HUDEP-2 (cell line): ENCODE measurements at regions not wholly inside any gene's neighbourhood (a gene's known extent, or its start where the extent isn't known, plus 50 kb on each side); places are given as distances from the start of the nearest gene placed in this dataset.
A peak's percentile ranks its signal among the peaks of the same experiment; 100 is the strongest.
"Not testable (repeated sequence)": the region's sequence is repeated elsewhere in the genome, so short reads cannot be mapped to it uniquely, and the experiment has no call there.

Experiments used
- DNase-seq, 76 experiments: peaks; one replicate each; lab custom pipeline; 2025; ENCODE audit not compliant: unreplicated experiment in 76 of 76; lab: John Stamatoyannopoulos, UW

GRCh38 chr12:86727160-86727559, 471.0 kb upstream of the MGAT4C start:
- no peak for DNase-seq

GRCh38 chr12:86724716-86725115, 468.5 kb upstream of the MGAT4C start:
- no peak for DNase-seq

- no peak for DNase-seq
Observed at GRCh38 chr12:86723326-86723725, 467.1 kb upstream of the MGAT4C start.

GRCh38 chr12:86721713-86722397, 465.7 kb upstream of the MGAT4C start:
- no peak for DNase-seq

- DNase-seq: no peak
Observed at GRCh38 chr12:86719381-86719780, 463.2 kb upstream of the MGAT4C start.

- no peak for DNase-seq
Observed at GRCh38 chr12:86713121-86713520, 456.9 kb upstream of the MGAT4C start.

- DNase-seq: no peak
Observed at GRCh38 chr12:86712425-86712843, 456.2 kb upstream of the MGAT4C start.

GRCh38 chr12:86711731-86712130, 455.5 kb upstream of the MGAT4C start:
- no peak for DNase-seq

GRCh38 chr12:86710109-86710508, 453.9 kb upstream of the MGAT4C start:
- no peak for DNase-seq

- not testable (repeated sequence) for DNase-seq
Observed at GRCh38 chr12:86709017-86709416, 452.8 kb upstream of the MGAT4C start.

GRCh38 chr12:86698641-86698980, 442.4 kb upstream of the MGAT4C start:
- no peak for DNase-seq

- no peak for DNase-seq
Observed at GRCh38 chr12:86697916-86698640, 441.9 kb upstream of the MGAT4C start.

- DNase-seq: peak in 2 of 76 experiments; percentile 0 to 4
Observed at GRCh38 chr12:86683568-86684304, 427.5 kb upstream of the MGAT4C start.

- DNase-seq: no peak
Observed at GRCh38 chr12:86681060-86681459, 424.9 kb upstream of the MGAT4C start.

- DNase-seq: no peak
Observed at GRCh38 chr12:86675197-86675596, 419.0 kb upstream of the MGAT4C start.

GRCh38 chr12:86670986-86671385, 414.8 kb upstream of the MGAT4C start:
- DNase-seq: no peak

- no peak for DNase-seq
Observed at GRCh38 chr12:86669010-86669409, 412.8 kb upstream of the MGAT4C start.

GRCh38 chr12:86666316-86666715, 410.1 kb upstream of the MGAT4C start:
- no peak for DNase-seq

GRCh38 chr12:86663716-86664115, 407.5 kb upstream of the MGAT4C start:
- no peak for DNase-seq

- DNase-seq: no peak
Observed at GRCh38 chr12:86663173-86663572, 407.0 kb upstream of the MGAT4C start.

- no peak for DNase-seq
Observed at GRCh38 chr12:86662464-86662863, 406.3 kb upstream of the MGAT4C start.
